ENCODE measurements at regions not wholly inside any gene's neighbourhood (a gene's known extent, or its start where the extent isn't known, plus 50 kb on each side); places are given as distances from the start of the nearest gene placed in this dataset.

- no peaks in the 10 kb centered on the region for H3K27me3 ChIP-seq (replicated peaks; ENCODE audit: control insufficient read depth, insufficient read depth, low read length)
- no peak for TF ChIP-seq CTCF (IDR thresholded peaks at IDR 0.05; ENCODE audit: insufficient read depth, low read length, poor library complexity, severe bottlenecking)
- H3K4me3 ChIP-seq (replicated peaks; ENCODE audit: low read depth, low read length), result no peak overlapping the region
- DNase-seq (ENCODE audit: extremely low read depth, insufficient read length), result no peak
- H3K36me3 ChIP-seq (ENCODE audit: control insufficient read depth, insufficient read depth, low read length), result no peaks in the 10 kb centered on the region
Observed at GRCh38 chr1:98264727-98265126, 343.9 kb upstream of the DPYD start.

DNA sequence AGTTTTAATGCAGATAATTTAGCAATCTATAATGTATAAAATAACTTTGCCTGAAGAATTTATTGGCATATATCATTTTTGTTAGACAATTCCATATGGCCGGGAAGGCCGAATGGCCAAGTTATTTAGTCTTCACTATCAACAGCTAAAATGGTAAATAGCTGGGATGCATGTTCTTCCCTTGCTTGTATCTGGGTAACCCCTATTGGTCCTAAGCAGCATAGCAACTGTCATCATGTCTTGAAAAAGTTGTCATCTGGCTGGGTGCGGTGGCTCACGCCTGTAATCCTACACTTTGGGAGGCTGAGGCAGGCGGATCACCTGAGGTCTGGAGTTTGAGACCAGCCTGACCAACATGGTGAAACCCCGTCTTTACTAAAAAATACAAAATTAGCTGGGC lies 340.0 kb upstream of the DPYD start:
- no peak for TF ChIP-seq CTCF (IDR thresholded peaks at IDR 0.05; ENCODE audit: insufficient read depth, low read length, poor library complexity, severe bottlenecking)
- DNase-seq (ENCODE audit: extremely low read depth, insufficient read length), result no peak
- H3K36me3 ChIP-seq (ENCODE audit: control insufficient read depth, insufficient read depth, low read length), result no peaks in the 10 kb centered on the region
- H3K27me3 ChIP-seq (replicated peaks; ENCODE audit: control insufficient read depth, insufficient read depth, low read length), result no peaks in the 10 kb centered on the region
- H3K4me3 ChIP-seq (replicated peaks; ENCODE audit: low read depth, low read length), result no peak overlapping the region

- H3K4me3 ChIP-seq (replicated peaks; ENCODE audit: low read depth, low read length), result no peak overlapping the region
- H3K36me3 ChIP-seq (ENCODE audit: control insufficient read depth, insufficient read depth, low read length), result no peaks in the 10 kb centered on the region
- no peaks in the 10 kb centered on the region for H3K27me3 ChIP-seq (replicated peaks; ENCODE audit: control insufficient read depth, insufficient read depth, low read length)
- no peak for TF ChIP-seq CTCF (IDR thresholded peaks at IDR 0.05; ENCODE audit: insufficient read depth, low read length, poor library complexity, severe bottlenecking)
- no peak for DNase-seq (ENCODE audit: extremely low read depth, insufficient read length)
Observed at GRCh38 chr1:98260412-98260811, 339.6 kb upstream of the DPYD start.

GRCh38 chr1:98256700-98257099 lies 335.9 kb upstream of the DPYD start:
- no peak for DNase-seq (ENCODE audit: extremely low read depth, insufficient read length)

GRCh38 chr1:98253145-98253544 lies 332.3 kb upstream of the DPYD start:
- no peaks in the 10 kb centered on the region for H3K36me3 ChIP-seq (ENCODE audit: control insufficient read depth, insufficient read depth, low read length)
- no peaks in the 10 kb centered on the region for H3K27me3 ChIP-seq (replicated peaks; ENCODE audit: control insufficient read depth, insufficient read depth, low read length)
- no peak overlapping the region for H3K4me3 ChIP-seq (replicated peaks; ENCODE audit: low read depth, low read length)
- DNase-seq (ENCODE audit: extremely low read depth, insufficient read length), result no peak
- no peak for TF ChIP-seq CTCF (IDR thresholded peaks at IDR 0.05; ENCODE audit: insufficient read depth, low read length, poor library complexity, severe bottlenecking)

More at GRCh38 chr1:98256700-98257099, 335.9 kb upstream of the DPYD start:
- no peaks in the 10 kb centered on the region for H3K36me3 ChIP-seq (ENCODE audit: control insufficient read depth, insufficient read depth, low read length)
- H3K4me3 ChIP-seq (replicated peaks; ENCODE audit: low read depth, low read length), result no peak overlapping the region
- no peak for TF ChIP-seq CTCF (IDR thresholded peaks at IDR 0.05; ENCODE audit: insufficient read depth, low read length, poor library complexity, severe bottlenecking)
- H3K27me3 ChIP-seq (replicated peaks; ENCODE audit: control insufficient read depth, insufficient read depth, low read length), result no peaks in the 10 kb centered on the region

DNA sequence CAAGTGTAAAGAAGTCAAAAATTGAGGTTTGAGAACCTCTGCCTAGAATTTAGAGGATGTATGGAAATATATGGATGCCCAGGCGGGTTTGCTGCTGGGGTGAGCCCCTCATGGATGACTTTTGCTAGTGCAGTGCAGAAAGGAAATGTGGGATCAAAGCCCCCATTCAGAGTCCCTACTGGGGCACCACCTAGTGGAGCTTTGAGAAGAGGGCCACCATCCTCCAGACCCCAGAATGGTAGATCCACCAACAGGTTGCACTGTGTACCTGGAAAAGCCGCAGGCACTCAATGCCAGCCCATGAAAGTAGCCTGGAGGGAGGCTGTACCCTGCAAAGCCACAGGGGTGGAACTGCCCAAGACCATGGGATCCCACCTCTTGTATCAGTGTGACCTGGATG lies 330.7 kb upstream of the DPYD start:
- Histone ChIP-seq H3K36me3 (ENCODE audit: control insufficient read depth, insufficient read depth, low read length) (no peaks in the 10 kb centered on the region), H3K4me3 (replicated peaks; ENCODE audit: low read depth, low read length) (no peak overlapping the region), H3K27me3 (replicated peaks; ENCODE audit: control insufficient read depth, insufficient read depth, low read length) (no peaks in the 10 kb centered on the region)
- TF ChIP-seq CTCF (IDR thresholded peaks at IDR 0.05; ENCODE audit: insufficient read depth, low read length, poor library complexity, severe bottlenecking), result no peak
- no peak for DNase-seq (ENCODE audit: extremely low read depth, insufficient read length)
